ENCODE measurements at regions not wholly inside any gene's neighbourhood (a gene's known extent, or its start where the extent isn't known, plus 50 kb on each side); places are given as distances from the start of the nearest gene placed in this dataset.

GRCh38 chr7:390761-391410, 100.9 kb downstream of the FOXL3 start:
- Histone ChIP-seq H3K4me3 (no peak overlapping the region), H3K9ac (ENCODE audit: insufficient read length) (no peak overlapping the region), H3K36me3 (ENCODE audit: insufficient read depth, low read length) (no peaks in the 10 kb centered on the region), H3K27ac (no peak overlapping the region), H3K9me3 (ENCODE audit: low read depth, low read length) (0 out of 2 replicates have a peak, but pooled peaks cover 5% of the 10 kb centered on the region)
- no peak for DNase-seq (ENCODE audit: low read depth, low spot score)
- TF ChIP-seq EZH2 (IDR thresholded peaks at IDR 0.05) (no peak), POLR2AphosphoS5 (IDR thresholded peaks at IDR 0.05; ENCODE audit: borderline replicate concordance, low read depth, low read length) (no peak), FOXP2 (optimal IDR thresholded peaks at IDR 0.05; ENCODE audit: control extremely low read depth, extremely low read length, insufficient read depth) (no peak)

DNA sequence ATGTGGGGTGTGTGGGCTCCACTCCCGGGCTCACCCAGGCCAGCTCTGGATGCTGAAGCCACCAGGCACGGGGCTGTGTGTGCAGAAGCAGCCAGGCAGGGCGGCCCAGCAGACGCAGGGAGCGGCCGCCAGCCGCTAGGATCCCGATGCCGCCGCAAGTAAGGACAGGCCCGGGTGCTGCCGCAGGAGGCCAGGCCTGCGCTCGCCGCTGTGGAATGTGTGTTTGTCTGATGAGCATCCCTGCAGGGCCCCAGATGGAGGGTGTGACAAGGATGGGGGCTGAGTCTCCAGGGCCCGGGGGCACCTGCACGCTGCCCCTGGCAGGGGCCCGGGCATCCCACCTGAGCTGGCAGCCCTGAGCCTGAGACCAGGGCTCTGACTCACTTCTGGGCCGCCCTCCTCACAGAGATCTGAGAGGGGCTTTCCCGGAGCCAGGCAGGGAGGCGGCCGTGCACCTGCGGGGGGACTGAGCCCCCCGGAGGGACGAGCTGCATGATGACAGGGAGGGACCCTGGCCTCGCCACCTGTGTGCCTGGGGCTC, 101.5 kb downstream of the FOXL3 start:
- Histone ChIP-seq H3K9ac (ENCODE audit: insufficient read length) (no peak overlapping the region), H3K27ac (no peak overlapping the region)
- no peak for DNase-seq (ENCODE audit: low read depth, low spot score)

GRCh38 chr7:391961-392524, 102.1 kb downstream of the FOXL3 start:
- Histone ChIP-seq H3K9me3 (ENCODE audit: low read depth, low read length) (0 out of 2 replicates have a peak, but pooled peaks cover 5% of the 10 kb centered on the region), H3K36me3 (ENCODE audit: insufficient read depth, low read length) (no peaks in the 10 kb centered on the region), H3K4me3 (no peak overlapping the region), H3K9ac (ENCODE audit: insufficient read length) (no peak overlapping the region), H3K27ac (no peak overlapping the region)
- DNase-seq (ENCODE audit: low read depth, low spot score), result no peak
- TF ChIP-seq POLR2AphosphoS5 (IDR thresholded peaks at IDR 0.05; ENCODE audit: borderline replicate concordance, low read depth, low read length), result no peak
- TF ChIP-seq FOXP2 (optimal IDR thresholded peaks at IDR 0.05; ENCODE audit: control extremely low read depth, extremely low read length, insufficient read depth), result no peak
- no peak for TF ChIP-seq EZH2 (IDR thresholded peaks at IDR 0.05)

More for the DNA sequence above, 101.5 kb downstream of the FOXL3 start:
- Histone ChIP-seq H3K9me3 (ENCODE audit: low read depth, low read length) (0 out of 2 replicates have a peak, but pooled peaks cover 5% of the 10 kb centered on the region), H3K4me3 (no peak overlapping the region), H3K36me3 (ENCODE audit: insufficient read depth, low read length) (no peaks in the 10 kb centered on the region)
- TF ChIP-seq POLR2AphosphoS5 (IDR thresholded peaks at IDR 0.05; ENCODE audit: borderline replicate concordance, low read depth, low read length), result no peak
- TF ChIP-seq EZH2 (IDR thresholded peaks at IDR 0.05), result no peak
- no peak for TF ChIP-seq FOXP2 (optimal IDR thresholded peaks at IDR 0.05; ENCODE audit: control extremely low read depth, extremely low read length, insufficient read depth)

DNA sequence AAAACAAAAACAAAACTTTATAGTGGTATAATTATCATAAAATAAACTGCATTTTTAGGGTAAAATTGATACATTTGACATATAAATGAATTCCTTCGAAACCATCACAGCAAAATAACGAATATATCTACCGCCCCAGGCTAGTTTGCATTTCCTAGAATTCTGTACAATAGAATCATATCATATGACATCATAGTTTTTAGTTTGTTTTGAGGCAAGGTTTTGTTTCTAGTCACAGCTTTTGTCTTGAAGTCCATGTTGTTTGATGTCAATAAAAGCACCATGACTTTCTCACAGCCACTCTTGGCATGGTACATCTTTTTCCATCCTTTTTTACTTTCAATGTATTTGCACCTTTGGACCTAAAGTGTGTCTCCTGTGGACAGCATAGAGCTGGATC, 102.9 kb downstream of the FOXL3 start:
- Histone ChIP-seq H3K27ac (no peak overlapping the region), H3K4me3 (no peak overlapping the region), H3K36me3 (ENCODE audit: insufficient read depth, low read length) (no peaks in the 10 kb centered on the region), H3K9ac (ENCODE audit: insufficient read length) (no peak overlapping the region), H3K9me3 (ENCODE audit: low read depth, low read length) (0 out of 2 replicates have a peak, but pooled peaks cover 5% of the 10 kb centered on the region)
- DNase-seq (ENCODE audit: low read depth, low spot score), result no peak
- TF ChIP-seq POLR2AphosphoS5 (IDR thresholded peaks at IDR 0.05; ENCODE audit: borderline replicate concordance, low read depth, low read length) (no peak), EZH2 (IDR thresholded peaks at IDR 0.05) (no peak), FOXP2 (optimal IDR thresholded peaks at IDR 0.05; ENCODE audit: control extremely low read depth, extremely low read length, insufficient read depth) (no peak)

DNA sequence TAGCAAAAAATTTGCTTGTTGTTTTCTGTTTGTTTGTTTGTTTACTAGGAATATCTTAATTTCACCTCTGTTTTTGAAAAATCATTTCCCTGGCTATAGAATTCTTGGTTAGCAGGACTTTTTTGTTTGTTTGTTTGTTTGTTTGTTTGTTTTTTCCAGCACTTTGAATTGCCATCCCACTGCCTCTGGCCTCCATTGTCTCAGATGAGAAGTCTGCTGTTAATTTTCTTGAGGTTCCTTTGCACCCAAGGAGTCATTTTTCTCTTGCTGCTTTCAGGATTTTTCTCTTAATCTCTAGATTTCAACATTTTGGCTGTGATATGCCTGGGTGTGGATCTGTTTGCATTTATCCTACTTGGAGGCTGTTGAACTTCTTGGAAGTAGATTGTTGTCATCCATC, 105.7 kb downstream of the FOXL3 start:
- TF ChIP-seq FOXP2 (optimal IDR thresholded peaks at IDR 0.05; ENCODE audit: control extremely low read depth, extremely low read length, insufficient read depth) (no peak), POLR2AphosphoS5 (IDR thresholded peaks at IDR 0.05; ENCODE audit: borderline replicate concordance, low read depth, low read length) (no peak), EZH2 (IDR thresholded peaks at IDR 0.05) (no peak)
- H3K9ac ChIP-seq (ENCODE audit: insufficient read length), result no peak overlapping the region
- no peak overlapping the region for H3K27ac ChIP-seq
- H3K9me3 ChIP-seq (ENCODE audit: low read depth, low read length), result 0 out of 2 replicates have a peak, but pooled peaks cover 5% of the 10 kb centered on the region
- no peak overlapping the region for H3K4me3 ChIP-seq
- no peak for DNase-seq (ENCODE audit: low read depth, low spot score)
- no peaks in the 10 kb centered on the region for H3K36me3 ChIP-seq (ENCODE audit: insufficient read depth, low read length)

GRCh38 chr7:398888-399287, 108.9 kb downstream of the FOXL3 start:
- Histone ChIP-seq H3K9ac (ENCODE audit: insufficient read length) (no peak overlapping the region), H3K27ac (no peak overlapping the region), H3K36me3 (ENCODE audit: insufficient read depth, low read length) (no peaks in the 10 kb centered on the region), H3K9me3 (ENCODE audit: low read depth, low read length) (0 out of 2 replicates have a peak, but pooled peaks cover 5% of the 10 kb centered on the region), H3K4me3 (no peak overlapping the region)
- TF ChIP-seq EZH2 (IDR thresholded peaks at IDR 0.05) (no peak), POLR2AphosphoS5 (IDR thresholded peaks at IDR 0.05; ENCODE audit: borderline replicate concordance, low read depth, low read length) (no peak), FOXP2 (optimal IDR thresholded peaks at IDR 0.05; ENCODE audit: control extremely low read depth, extremely low read length, insufficient read depth) (no peak)
- no peak for DNase-seq (ENCODE audit: low read depth, low spot score)

DNA sequence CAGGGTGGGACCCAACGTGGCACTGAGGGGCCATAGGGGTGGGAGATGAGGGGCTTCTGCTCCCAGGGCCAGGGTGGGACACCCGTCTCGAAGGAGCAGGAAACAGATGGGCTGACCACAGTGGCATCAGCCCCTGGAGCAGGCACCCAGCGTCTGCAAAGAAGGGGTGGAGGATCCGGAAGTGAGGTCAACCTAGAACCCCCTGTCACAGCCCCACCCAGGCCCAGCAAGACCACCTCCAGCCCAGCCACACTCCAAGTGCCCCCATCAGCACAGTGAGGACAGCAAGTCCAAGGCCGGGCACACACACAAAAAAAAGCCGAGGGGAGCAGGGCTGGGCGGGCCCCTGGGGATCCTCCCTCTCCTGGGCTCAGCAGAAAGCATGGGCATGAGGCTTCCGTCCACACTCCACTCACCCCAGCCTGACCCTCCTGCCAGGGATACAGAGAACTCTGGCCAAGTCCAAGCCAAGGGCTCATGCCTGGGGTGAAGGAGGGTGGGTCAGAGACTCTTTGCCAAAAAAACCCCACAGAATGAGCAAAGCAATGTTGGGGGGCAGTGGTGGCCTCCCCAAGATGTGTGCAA, 111.0 kb downstream of the FOXL3 start:
- Histone ChIP-seq H3K36me3 (ENCODE audit: insufficient read depth, low read length) (no peaks in the 10 kb centered on the region), H3K9me3 (ENCODE audit: low read depth, low read length) (no peaks in the 10 kb centered on the region)
- TF ChIP-seq EZH2 (IDR thresholded peaks at IDR 0.05), result no peak
- TF ChIP-seq FOXP2 (optimal IDR thresholded peaks at IDR 0.05; ENCODE audit: control extremely low read depth, extremely low read length, insufficient read depth), result no peak
- no peak for TF ChIP-seq POLR2AphosphoS5 (IDR thresholded peaks at IDR 0.05; ENCODE audit: borderline replicate concordance, low read depth, low read length)

DNA sequence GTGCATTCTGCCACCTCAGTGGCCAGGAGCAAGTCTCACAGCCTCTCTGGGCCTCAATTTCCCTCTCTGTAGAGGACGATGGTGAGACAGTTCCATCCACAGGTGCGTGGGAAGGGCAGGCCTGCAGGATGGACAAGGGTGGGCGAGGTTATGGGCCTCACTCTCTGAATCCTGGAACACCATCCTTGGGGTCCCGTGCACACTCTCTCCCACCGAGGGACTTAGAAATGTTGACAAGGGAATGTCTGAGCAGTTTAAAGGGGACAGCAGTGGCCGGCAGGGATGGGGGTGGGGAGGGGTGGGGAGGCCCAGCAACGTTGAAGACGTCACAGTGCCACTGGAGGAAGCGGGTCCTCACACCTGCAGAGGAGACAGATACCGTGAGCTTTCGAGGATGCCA, 111.5 kb downstream of the FOXL3 start:
- no peak for TF ChIP-seq FOXP2 (optimal IDR thresholded peaks at IDR 0.05; ENCODE audit: control extremely low read depth, extremely low read length, insufficient read depth)
- TF ChIP-seq EZH2 (IDR thresholded peaks at IDR 0.05), result no peak
- no peak for TF ChIP-seq POLR2AphosphoS5 (IDR thresholded peaks at IDR 0.05; ENCODE audit: borderline replicate concordance, low read depth, low read length)
- Histone ChIP-seq H3K9me3 (ENCODE audit: low read depth, low read length) (no peaks in the 10 kb centered on the region), H3K9ac (ENCODE audit: insufficient read length) (no peak overlapping the region), H3K27ac (no peak overlapping the region), H3K4me3 (no peak overlapping the region), H3K36me3 (ENCODE audit: insufficient read depth, low read length) (no peaks in the 10 kb centered on the region)
- DNase-seq (ENCODE audit: low read depth, low spot score), result no peak

More for the DNA sequence above, 111.0 kb downstream of the FOXL3 start:
- no peak for DNase-seq (ENCODE audit: low read depth, low spot score)
- Histone ChIP-seq H3K9ac (ENCODE audit: insufficient read length) (no peak overlapping the region), H3K4me3 (no peak overlapping the region), H3K27ac (no peak overlapping the region)

All from SK-N-MC (cell line).